ENCODE measurements at regions not wholly inside any gene's neighbourhood (a gene's known extent, or its start where the extent isn't known, plus 50 kb on each side); places are given as distances from the start of the nearest gene placed in this dataset.

DNA sequence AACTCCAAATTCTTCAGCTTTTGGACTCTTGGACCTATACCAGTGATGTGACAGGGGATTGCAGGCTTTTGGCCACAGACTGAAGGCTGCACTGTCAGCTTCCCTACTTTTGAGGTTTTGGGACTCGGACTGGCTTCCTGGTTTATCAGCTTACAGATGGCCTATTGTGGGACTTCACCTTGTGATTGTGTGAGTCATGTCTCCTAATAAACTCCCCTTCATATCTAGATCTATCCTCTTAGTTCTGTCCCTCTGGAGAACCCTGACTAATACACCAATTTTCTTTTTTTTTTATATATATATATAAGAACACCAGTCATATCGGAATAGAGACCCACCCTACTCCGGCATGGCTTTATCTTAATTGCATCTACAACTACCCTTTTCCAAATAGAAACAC is 166.8 kb downstream of the ETV1 start:
- DNase-seq = no peak

DNA sequence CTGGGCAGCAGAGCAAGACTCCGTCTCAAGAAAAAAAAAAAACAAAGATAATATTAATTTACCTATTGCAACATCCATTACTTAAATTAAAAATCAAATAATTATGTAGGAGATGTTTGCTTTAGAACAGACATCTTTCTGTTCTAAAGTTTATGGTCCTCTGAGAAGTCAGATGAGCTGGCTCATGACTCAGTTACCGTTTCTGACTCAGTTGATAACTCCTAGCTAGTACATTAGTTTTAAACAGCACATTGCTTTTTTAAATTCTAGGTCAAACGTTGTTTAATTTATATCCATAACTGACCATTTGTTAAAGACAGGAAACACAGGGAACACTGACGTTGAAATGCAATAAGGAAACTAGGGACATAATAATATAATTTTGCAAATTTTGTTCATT is 162.7 kb downstream of the ETV1 start:
- DNase-seq = no peak

GRCh38 chr7:13827716-13828115 is 161.8 kb downstream of the ETV1 start:
- DNase-seq = no peak

- DNase-seq = no peak
These were observed 160.2 kb downstream of the ETV1 start for GRCh38 chr7:13829231-13829630.

DNA sequence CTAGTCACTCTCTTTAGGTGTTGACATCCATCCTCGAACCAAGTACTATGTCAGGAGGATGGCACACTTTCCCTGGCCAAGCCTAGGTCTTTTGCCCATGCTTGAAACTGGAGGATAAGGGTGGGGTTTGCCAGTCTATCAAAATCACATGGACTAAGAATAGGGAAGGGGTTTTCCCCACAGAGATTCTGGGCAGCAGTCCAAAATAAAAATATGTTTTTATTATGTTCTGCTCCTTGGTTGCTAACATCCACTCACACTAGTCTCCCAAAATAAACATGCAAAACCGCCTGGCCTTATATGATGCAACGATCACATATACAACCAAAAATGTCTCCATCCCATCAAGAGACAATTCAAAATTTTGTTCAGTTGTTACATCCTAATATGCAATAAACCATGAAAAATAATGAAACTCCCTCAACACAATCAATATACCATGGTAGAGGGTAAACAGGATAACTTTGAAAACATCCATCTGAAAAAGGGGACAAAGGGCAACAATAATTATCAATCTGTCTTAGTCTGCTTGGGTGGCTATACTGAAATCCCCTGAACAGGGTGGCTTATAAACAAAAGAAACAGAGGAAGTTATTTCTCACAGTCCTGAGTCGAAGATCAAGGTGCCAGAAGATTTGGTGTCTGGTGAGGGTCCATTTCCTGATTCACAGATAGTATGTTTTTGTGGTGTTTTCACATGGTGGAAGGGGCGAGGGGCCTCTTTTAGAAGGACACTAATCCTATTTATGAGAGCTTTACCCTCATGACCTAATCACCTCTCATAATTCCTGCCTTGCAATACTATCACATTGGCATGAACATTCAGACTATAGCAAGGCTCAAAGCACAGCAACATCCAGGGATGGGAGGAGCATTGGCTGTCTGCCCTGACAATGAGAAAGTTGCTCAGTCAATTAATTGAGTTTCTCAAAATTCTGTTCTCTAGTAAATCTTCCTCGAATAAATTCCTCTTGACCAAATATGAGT is 159.3 kb downstream of the ETV1 start:
- no peak for DNase-seq

GRCh38 chr7:13832346-13832745 is 157.1 kb downstream of the ETV1 start:
- no peak for DNase-seq

- no peak for DNase-seq
These were observed 155.1 kb downstream of the ETV1 start for GRCh38 chr7:13834328-13834761.

GRCh38 chr7:13835442-13835841 is 154.0 kb downstream of the ETV1 start:
- no peak for DNase-seq

- DNase-seq = no peak
These were observed 150.4 kb downstream of the ETV1 start for GRCh38 chr7:13839063-13839462.

All from activated CD4-positive, alpha-beta T cell treated with anti-CD3 and anti-CD28 coated beads, Interleukin-2, Interleukin-6, amounts not matched to agents 100 ng/mL and 50 ng/mL, durations not matched to agents 16 hours and 8 hours (primary cell).